SK-N-SH (cell line): ENCODE measurements at regions not wholly inside any gene's neighbourhood (a gene's known extent, or its start where the extent isn't known, plus 50 kb on each side); places are given as distances from the start of the nearest gene placed in this dataset.
"Not testable (repeated sequence)": the region's sequence is repeated elsewhere in the genome, so short reads cannot be mapped to it uniquely, and the experiment has no call there.

Source experiments
- CTCF ChIA-PET: fragments of 300-600, 350-600 bp; formaldehyde crosslinking; extraction: SDS; loops from one replicate; lab custom pipeline; 2021; lab: Yijun Ruan, JAX
- POLR2A ChIA-PET: fragments of 350-600 bp; sonication (Branson Sonifier 250); formaldehyde crosslinking; extraction: SDS; loops from one replicate; lab custom pipeline; 2020; ENCODE audit warnings: antibody characterized with exemption, inconsistent platforms; lab: Yijun Ruan, JAX
- DNase-seq: peaks from one replicate; pipeline ENCODE4 v3.0.0; 2012
- H2AFZ ChIP-seq: fragments of 200-600 bp; sonication (generic); 2 replicates; pipeline ENCODE4 v1.8.1; 2016; ENCODE audit warnings: antibody characterized with exemption, mild to moderate bottlenecking, low read depth
- H3F3A ChIP-seq: fragments of 200-600 bp; sonication (generic); replicated peaks from 2 replicates; pipeline ENCODE3; 2016; ENCODE audit warnings: antibody characterized with exemption, mild to moderate bottlenecking; ENCODE audit not compliant: insufficient read depth
- H3K27ac ChIP-seq, 2 experiments: fragments of 200-500 bp in 1 of 2; fragments of 200-600 bp in 1 of 2; sonication (Bioruptor generic) in 1 of 2; sonication (generic), shearing (Covaris generic) in 1 of 2; 2 replicates each; pipeline versions ENCODE4 v1.5.1 to v1.6.1; 2014 to 2016; ENCODE audit warnings: low read depth in 2 of 2, inconsistent platforms in 1 of 2, low read length in 1 of 2, mild to moderate bottlenecking in 1 of 2, mixed read lengths in 1 of 2
- H3K27me3 ChIP-seq: fragments of 200-600 bp; sonication (generic), shearing (Covaris generic); 2 replicates; pipeline ENCODE4 v1.6.1; 2016; ENCODE audit warnings: mixed run types; ENCODE audit not compliant: insufficient read depth
- H3K36me3 ChIP-seq, 2 experiments: fragments of 200-500 bp in 1 of 2; fragments of 200-600 bp in 1 of 2; sonication (Bioruptor generic) in 1 of 2; sonication (generic) in 1 of 2; replicated peaks in 1 of 2; 2 replicates each; pipeline versions ENCODE3 to v1.5.1; 2014 to 2016; ENCODE audit warnings: low read length in 1 of 2, mild to moderate bottlenecking in 1 of 2; ENCODE audit not compliant: insufficient read depth in 2 of 2, control insufficient read depth in 1 of 2
- H3K4me1 ChIP-seq, 2 experiments: fragments of 200-500 bp in 1 of 2; fragments of 200-600 bp in 1 of 2; sonication (Bioruptor generic) in 1 of 2; sonication (generic), shearing (Covaris generic) in 1 of 2; 2 replicates each; pipeline versions ENCODE4 v1.5.1 to v1.6.1; 2014 to 2016; ENCODE audit warnings: low read depth in 1 of 2, low read length in 1 of 2, mixed run types in 1 of 2; ENCODE audit not compliant: insufficient read depth in 2 of 2, control insufficient read depth in 1 of 2
- H3K4me2 ChIP-seq: fragments of 200-600 bp; sonication (generic), shearing (Covaris generic); 2 replicates; pipeline ENCODE4 v1.6.1; 2017; ENCODE audit warnings: mixed run types
- H3K4me3 ChIP-seq, 2 experiments: fragments of 200-500 bp in 1 of 2; fragments of 200-600 bp in 1 of 2; sonication (Bioruptor generic) in 1 of 2; sonication (generic), shearing (Covaris generic) in 1 of 2; 2 replicates each; pipeline versions ENCODE4 v1.5.1 to v1.8.1; 2014 to 2016; ENCODE audit warnings: low read depth in 2 of 2, inconsistent platforms in 1 of 2, low read length in 1 of 2, mild to moderate bottlenecking in 1 of 2, mixed read lengths in 1 of 2, moderate library complexity in 1 of 2
- H3K79me2 ChIP-seq: fragments of 200-600 bp; sonication (generic); 2 replicates; pipeline ENCODE4 v1.8.1; 2017; ENCODE audit warnings: mild to moderate bottlenecking; ENCODE audit not compliant: insufficient read depth
- H3K9ac ChIP-seq: fragments of 200-600 bp; sonication (generic); 2 replicates; pipeline ENCODE4 v1.6.1; 2017; ENCODE audit warnings: mixed run types
- H3K9me2 ChIP-seq: fragments of 200-600 bp; sonication (generic); 2 replicates; pipeline ENCODE4 v1.6.1; 2017; ENCODE audit warnings: mixed run types
- H3K9me3 ChIP-seq: fragments of 200-600 bp; sonication (generic); 2 replicates; pipeline ENCODE4 v1.6.1; 2017; ENCODE audit warnings: mixed run types, mild to moderate bottlenecking, moderate library complexity
- H4K20me1 ChIP-seq: fragments of 200-600 bp; sonication (generic); 2 replicates; pipeline ENCODE4 v1.6.1; 2017; ENCODE audit warnings: mild to moderate bottlenecking, mixed run types; ENCODE audit not compliant: insufficient read depth
- CHD2 ChIP-seq: fragments of 150-350 bp; IDR thresholded peaks from 2 replicates; pipeline ENCODE4 v1.6.1; 2018; ENCODE audit warnings: low read length; ENCODE audit not compliant: partially characterized antibody
- FOSL2 ChIP-seq: IDR thresholded peaks from 2 replicates; pipeline ENCODE4 v1.4.0; 2012; ENCODE audit warnings: low read depth, mild to moderate bottlenecking, moderate library complexity, borderline replicate concordance
- FOXJ3 ChIP-seq: sonication (generic); formaldehyde crosslinking; IDR thresholded peaks from 2 replicates; pipeline ENCODE4 v1.5.1; 2020; ENCODE audit warnings: mild to moderate bottlenecking, missing genetic modification reagents
- GABPA ChIP-seq: IDR thresholded peaks from 2 replicates; pipeline ENCODE4 v1.4.0; 2012; ENCODE audit warnings: low read depth, mild to moderate bottlenecking
- MXI1 ChIP-seq: IDR thresholded peaks from 2 replicates; pipeline ENCODE4 v1.6.1; 2012; ENCODE audit warnings: mild to moderate bottlenecking, low read depth, low read length, improper control_type of control experiment
- NRF1 ChIP-seq: IDR thresholded peaks from 2 replicates; pipeline ENCODE4 v1.6.1; 2012; ENCODE audit warnings: low read depth, mild to moderate bottlenecking, low read length
- RXRA ChIP-seq: IDR thresholded peaks from 2 replicates; pipeline ENCODE4 v1.4.0; 2012; ENCODE audit warnings: low read depth, mild to moderate bottlenecking, borderline replicate concordance
- SIN3A ChIP-seq: IDR thresholded peaks from 2 replicates; pipeline ENCODE4 v1.6.1; 2012; ENCODE audit warnings: low read depth, mild to moderate bottlenecking, low read length, moderate library complexity, borderline replicate concordance
- SMC3 ChIP-seq: IDR thresholded peaks from 2 replicates; pipeline ENCODE4 v1.6.1; 2012; ENCODE audit warnings: low read depth, low read length, improper control_type of control experiment
- TCF12 ChIP-seq: IDR thresholded peaks from 2 replicates; pipeline ENCODE4 v1.4.0; 2012
- WGBS: methylation state at CpG from one replicate; pipeline ENCODE4 v1.1.6; 2017; ENCODE audit warnings: low lambda C conversion rate; 5-methylcytosine and 5-hydroxymethylcytosine counted together
- TF ChIP-seq, protein P1 (sequence below): IDR thresholded peaks from 2 replicates; pipeline ENCODE4; 2012
- TF ChIP-seq, protein P2 (sequence below): fragments of 150-350 bp; IDR thresholded peaks from 2 replicates; pipeline ENCODE4 v1.6.1; 2017; ENCODE audit warnings: antibody characterized with exemption, low read length, low read depth, borderline replicate concordance
- TF ChIP-seq, protein P3 (sequence below): IDR thresholded peaks from 2 replicates; pipeline ENCODE4 v1.4.0; 2012; ENCODE audit warnings: low read depth, borderline replicate concordance
- TF ChIP-seq, protein P4 (sequence below): IDR thresholded peaks from 2 replicates; pipeline ENCODE4 v1.4.0; 2012; ENCODE audit warnings: low read depth, borderline replicate concordance
- TF ChIP-seq, protein P5 (sequence below): fragments of 200-600 bp; sonication (generic); IDR thresholded peaks from 2 replicates; pipeline ENCODE4 v1.6.1; 2017; ENCODE audit warnings: antibody characterized with exemption, mild to moderate bottlenecking, moderate library complexity

DNA sequence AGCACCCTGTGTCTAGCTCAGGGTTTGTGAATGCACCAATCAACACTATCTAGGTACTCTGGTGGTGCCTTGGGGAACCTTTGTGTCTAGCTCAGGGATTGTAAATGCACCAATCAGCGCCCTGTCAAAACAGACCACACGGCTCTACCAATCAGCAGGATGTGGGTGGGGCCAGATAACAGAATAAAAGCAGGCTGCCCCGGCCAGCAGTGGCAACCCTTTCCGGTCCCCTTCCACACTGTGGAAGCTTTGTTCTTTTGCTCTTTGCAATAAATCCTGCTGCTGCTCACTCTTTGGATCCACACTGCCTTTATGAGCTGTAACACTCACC lies 138.4 kb downstream of the RFX6 start:
- H3K9me3 ChIP-seq, H3K9me2 ChIP-seq, CTCF ChIA-PET, H2AFZ ChIP-seq, H3K4me1 ChIP-seq, POLR2A ChIA-PET, H4K20me1 ChIP-seq, DNase-seq, H3K27ac ChIP-seq, H3K36me3 ChIP-seq, H3K4me2 ChIP-seq, H3K79me2 ChIP-seq, H3F3A ChIP-seq, H3K9ac ChIP-seq, H3K4me3 ChIP-seq, H3K27me3 ChIP-seq: not testable (repeated sequence)
- WGBS: no CpG with 5 or more reads among the region's 4 CpGs

DNA sequence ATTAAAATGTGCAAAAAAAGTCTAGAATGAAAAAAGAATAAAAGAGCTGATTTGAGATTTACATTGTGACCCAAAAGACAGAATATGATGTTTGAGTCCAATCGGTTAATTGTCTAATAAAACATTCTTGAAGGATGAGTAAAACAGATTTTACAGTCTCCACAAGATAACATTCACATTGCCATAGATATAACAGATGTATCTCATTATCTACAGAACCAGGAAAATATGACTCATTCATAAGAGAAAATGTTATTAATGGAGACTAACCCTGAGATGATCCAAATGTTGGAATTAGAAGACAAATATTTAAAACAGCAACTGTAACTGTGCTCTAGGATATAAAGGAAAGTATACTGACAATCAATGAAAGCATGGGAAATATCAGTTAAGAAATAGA lies 141.7 kb downstream of the RFX6 start:
- 0% methylated on average over 1 of the region's 1 CpG for WGBS
- Histone ChIP-seq H3K27ac (no peak overlapping the region), H3K4me3 (no peak overlapping the region), H3K9me2 (no peaks in the 10 kb centered on the region), H3K4me2 (no peak overlapping the region), H3K4me1 (no peaks in the 10 kb centered on the region), H3K36me3 (no peaks in the 10 kb centered on the region), H2AFZ (no peak overlapping the region), H3K79me2 (no peaks in the 10 kb centered on the region), H3K9ac (no peak overlapping the region), H3K9me3 (no peaks in the 10 kb centered on the region; the same call in 1 of the 2 replicates), H3K27me3 (no peaks in the 10 kb centered on the region), H3F3A (peaks cover 5% of the 10 kb centered on the region)
- no peak for DNase-seq
- CTCF ChIA-PET: no interaction called here
- POLR2A ChIA-PET: no interaction called here
- TF ChIP-seq, protein P1, sequence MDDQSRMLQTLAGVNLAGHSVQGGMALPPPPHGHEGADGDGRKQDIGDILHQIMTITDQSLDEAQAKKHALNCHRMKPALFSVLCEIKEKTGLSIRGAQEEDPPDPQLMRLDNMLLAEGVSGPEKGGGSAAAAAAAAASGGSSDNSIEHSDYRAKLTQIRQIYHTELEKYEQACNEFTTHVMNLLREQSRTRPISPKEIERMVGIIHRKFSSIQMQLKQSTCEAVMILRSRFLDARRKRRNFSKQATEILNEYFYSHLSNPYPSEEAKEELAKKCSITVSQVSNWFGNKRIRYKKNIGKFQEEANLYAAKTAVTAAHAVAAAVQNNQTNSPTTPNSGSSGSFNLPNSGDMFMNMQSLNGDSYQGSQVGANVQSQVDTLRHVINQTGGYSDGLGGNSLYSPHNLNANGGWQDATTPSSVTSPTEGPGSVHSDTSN: no peak
- peak; percentile 48 for TF ChIP-seq TCF12
- TF ChIP-seq, all 33 proteins: peak for 1
- no peaks in the 10 kb centered on the region for H4K20me1 ChIP-seq

DNA sequence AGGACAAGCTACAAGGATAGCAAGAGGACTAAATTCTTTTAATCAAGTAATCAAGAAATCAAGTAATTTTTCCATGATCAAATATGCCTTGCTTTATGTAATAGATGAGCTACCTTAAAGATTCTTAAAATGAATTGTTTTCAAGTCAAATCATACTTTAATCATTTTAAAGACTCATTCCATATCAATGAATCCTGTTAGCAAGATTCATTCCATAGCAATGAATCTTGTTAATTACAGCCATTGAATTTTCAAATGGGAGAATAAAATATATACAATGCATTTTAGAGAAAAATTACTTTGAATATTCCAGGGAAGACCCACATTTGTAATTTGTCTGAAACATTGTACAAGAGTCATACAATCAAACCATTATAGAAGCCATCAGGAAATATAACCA lies 145.7 kb downstream of the RFX6 start:
- ChIA-PET CTCF (no interaction called here), POLR2A (no interaction called here)
- H3K9ac ChIP-seq: no peak overlapping the region
- no peak overlapping the region for H3K27ac ChIP-seq
- DNase-seq: no peak
- H3K9me3 ChIP-seq: no peaks in the 10 kb centered on the region; the same call in 1 of the 2 replicates
- no peak overlapping the region for H2AFZ ChIP-seq
- H3K4me1 ChIP-seq: no peaks in the 10 kb centered on the region
- H4K20me1 ChIP-seq: no peaks in the 10 kb centered on the region
- H3K36me3 ChIP-seq: no peaks in the 10 kb centered on the region
- no peaks in the 10 kb centered on the region for H3K79me2 ChIP-seq
- H3K9me2 ChIP-seq: no peaks in the 10 kb centered on the region
- H3K27me3 ChIP-seq: no peaks in the 10 kb centered on the region
- no peak overlapping the region for H3K4me2 ChIP-seq
- H3K4me3 ChIP-seq: no peak overlapping the region
- H3F3A ChIP-seq: peaks cover 5% of the 10 kb centered on the region
- TF ChIP-seq RXRA: no peak
- TF ChIP-seq, protein P1: no peak
- no peak for TF ChIP-seq TCF12
- TF ChIP-seq FOSL2: no peak
- TF ChIP-seq SMC3: no peak
- no peak for TF ChIP-seq FOXJ3 (CRISPR knock-in tag)
- TF ChIP-seq, protein P2, sequence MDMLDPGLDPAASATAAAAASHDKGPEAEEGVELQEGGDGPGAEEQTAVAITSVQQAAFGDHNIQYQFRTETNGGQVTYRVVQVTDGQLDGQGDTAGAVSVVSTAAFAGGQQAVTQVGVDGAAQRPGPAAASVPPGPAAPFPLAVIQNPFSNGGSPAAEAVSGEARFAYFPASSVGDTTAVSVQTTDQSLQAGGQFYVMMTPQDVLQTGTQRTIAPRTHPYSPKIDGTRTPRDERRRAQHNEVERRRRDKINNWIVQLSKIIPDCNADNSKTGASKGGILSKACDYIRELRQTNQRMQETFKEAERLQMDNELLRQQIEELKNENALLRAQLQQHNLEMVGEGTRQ: no peak
- no peak for TF ChIP-seq NRF1
- TF ChIP-seq, protein P3, sequence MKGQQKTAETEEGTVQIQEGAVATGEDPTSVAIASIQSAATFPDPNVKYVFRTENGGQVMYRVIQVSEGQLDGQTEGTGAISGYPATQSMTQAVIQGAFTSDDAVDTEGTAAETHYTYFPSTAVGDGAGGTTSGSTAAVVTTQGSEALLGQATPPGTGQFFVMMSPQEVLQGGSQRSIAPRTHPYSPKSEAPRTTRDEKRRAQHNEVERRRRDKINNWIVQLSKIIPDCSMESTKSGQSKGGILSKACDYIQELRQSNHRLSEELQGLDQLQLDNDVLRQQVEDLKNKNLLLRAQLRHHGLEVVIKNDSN: no peak
- no peak for TF ChIP-seq SIN3A
- TF ChIP-seq, protein P4, sequence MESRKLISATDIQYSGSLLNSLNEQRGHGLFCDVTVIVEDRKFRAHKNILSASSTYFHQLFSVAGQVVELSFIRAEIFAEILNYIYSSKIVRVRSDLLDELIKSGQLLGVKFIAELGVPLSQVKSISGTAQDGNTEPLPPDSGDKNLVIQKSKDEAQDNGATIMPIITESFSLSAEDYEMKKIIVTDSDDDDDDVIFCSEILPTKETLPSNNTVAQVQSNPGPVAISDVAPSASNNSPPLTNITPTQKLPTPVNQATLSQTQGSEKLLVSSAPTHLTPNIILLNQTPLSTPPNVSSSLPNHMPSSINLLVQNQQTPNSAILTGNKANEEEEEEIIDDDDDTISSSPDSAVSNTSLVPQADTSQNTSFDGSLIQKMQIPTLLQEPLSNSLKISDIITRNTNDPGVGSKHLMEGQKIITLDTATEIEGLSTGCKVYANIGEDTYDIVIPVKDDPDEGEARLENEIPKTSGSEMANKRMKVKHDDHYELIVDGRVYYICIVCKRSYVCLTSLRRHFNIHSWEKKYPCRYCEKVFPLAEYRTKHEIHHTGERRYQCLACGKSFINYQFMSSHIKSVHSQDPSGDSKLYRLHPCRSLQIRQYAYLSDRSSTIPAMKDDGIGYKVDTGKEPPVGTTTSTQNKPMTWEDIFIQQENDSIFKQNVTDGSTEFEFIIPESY: no peak
- TF ChIP-seq, protein P5, sequence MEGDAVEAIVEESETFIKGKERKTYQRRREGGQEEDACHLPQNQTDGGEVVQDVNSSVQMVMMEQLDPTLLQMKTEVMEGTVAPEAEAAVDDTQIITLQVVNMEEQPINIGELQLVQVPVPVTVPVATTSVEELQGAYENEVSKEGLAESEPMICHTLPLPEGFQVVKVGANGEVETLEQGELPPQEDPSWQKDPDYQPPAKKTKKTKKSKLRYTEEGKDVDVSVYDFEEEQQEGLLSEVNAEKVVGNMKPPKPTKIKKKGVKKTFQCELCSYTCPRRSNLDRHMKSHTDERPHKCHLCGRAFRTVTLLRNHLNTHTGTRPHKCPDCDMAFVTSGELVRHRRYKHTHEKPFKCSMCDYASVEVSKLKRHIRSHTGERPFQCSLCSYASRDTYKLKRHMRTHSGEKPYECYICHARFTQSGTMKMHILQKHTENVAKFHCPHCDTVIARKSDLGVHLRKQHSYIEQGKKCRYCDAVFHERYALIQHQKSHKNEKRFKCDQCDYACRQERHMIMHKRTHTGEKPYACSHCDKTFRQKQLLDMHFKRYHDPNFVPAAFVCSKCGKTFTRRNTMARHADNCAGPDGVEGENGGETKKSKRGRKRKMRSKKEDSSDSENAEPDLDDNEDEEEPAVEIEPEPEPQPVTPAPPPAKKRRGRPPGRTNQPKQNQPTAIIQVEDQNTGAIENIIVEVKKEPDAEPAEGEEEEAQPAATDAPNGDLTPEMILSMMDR: no peak
- TF ChIP-seq CHD2: no peak
- TF ChIP-seq MXI1: no peak
- TF ChIP-seq GABPA: no peak
